GM12872 (cell line): ENCODE measurements at regions not wholly inside any gene's neighbourhood (a gene's known extent, or its start where the extent isn't known, plus 50 kb on each side); places are given as distances from the start of the nearest gene placed in this dataset.

Source experiments
- TF ChIP-seq, protein P1 (sequence below): IDR thresholded peaks from 3 replicates; pipeline ENCODE4 v1.5.1; 2011; ENCODE audit warnings: low read depth, mild to moderate bottlenecking, low read length, moderate library complexity; ENCODE audit not compliant: insufficient read depth

- TF ChIP-seq, protein P1, sequence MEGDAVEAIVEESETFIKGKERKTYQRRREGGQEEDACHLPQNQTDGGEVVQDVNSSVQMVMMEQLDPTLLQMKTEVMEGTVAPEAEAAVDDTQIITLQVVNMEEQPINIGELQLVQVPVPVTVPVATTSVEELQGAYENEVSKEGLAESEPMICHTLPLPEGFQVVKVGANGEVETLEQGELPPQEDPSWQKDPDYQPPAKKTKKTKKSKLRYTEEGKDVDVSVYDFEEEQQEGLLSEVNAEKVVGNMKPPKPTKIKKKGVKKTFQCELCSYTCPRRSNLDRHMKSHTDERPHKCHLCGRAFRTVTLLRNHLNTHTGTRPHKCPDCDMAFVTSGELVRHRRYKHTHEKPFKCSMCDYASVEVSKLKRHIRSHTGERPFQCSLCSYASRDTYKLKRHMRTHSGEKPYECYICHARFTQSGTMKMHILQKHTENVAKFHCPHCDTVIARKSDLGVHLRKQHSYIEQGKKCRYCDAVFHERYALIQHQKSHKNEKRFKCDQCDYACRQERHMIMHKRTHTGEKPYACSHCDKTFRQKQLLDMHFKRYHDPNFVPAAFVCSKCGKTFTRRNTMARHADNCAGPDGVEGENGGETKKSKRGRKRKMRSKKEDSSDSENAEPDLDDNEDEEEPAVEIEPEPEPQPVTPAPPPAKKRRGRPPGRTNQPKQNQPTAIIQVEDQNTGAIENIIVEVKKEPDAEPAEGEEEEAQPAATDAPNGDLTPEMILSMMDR, result no peak
Measured at GRCh38 chr1:217363319-217363718, 267.6 kb downstream of the GPATCH2 start.

DNA sequence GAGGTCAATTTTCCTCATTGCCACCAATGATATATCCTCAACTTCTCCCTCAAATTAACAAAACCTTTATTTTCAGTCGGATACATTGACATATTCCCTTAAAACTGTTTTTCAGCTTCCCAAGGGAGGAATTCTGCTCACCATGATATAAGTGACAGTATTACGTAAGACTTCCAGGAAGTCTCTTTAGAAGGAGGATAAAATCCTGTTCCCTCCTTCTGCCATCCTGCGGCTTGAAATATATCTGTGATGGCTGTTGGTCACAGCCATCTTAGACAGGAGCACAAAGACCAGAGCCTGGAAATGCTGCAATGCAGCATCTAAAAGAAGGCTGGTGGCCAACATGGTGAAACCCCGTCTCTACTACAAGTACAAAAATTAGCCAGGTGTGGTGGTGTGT, 270.4 kb downstream of the GPATCH2 start:
- TF ChIP-seq, protein P1, result no peak

- TF ChIP-seq, protein P1, result no peak
Measured at GRCh38 chr1:217354895-217355294, 276.0 kb downstream of the GPATCH2 start.

DNA sequence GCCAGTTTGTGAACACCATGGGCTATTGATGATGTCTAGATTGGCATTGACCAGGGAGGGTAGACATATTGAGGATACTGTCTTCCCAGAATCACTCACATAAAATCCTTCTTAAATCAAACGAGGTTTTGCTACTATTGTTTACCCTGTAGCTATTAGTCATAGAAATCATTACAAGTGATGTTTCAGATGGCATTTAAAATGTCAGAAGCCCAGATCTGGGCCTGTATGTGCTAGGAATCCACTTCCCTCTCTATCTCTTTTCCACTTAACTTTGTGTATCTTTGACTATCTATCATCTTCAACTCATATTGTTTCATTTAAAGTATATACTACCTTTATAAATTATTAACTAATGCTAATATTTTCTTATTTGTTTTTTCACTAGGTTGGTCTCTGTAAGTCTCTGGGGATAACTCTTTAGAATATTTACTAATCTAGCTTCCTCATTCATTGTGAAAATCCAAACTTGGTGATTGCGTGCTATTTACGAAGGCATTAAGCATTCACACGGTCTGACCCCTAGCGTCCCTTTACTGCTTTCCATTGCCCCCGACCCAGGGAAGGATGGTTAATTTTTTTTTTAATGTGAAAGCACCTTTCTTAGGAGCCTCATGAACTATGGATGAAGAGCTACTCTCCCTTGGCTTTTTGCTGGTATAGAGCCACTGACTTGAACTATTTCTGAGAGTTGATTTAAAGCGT, 281.8 kb downstream of the GPATCH2 start:
- TF ChIP-seq, protein P1, result no peak

- TF ChIP-seq, protein P1, result no peak
Measured at GRCh38 chr1:217344712-217345111, 286.2 kb downstream of the GPATCH2 start.

DNA sequence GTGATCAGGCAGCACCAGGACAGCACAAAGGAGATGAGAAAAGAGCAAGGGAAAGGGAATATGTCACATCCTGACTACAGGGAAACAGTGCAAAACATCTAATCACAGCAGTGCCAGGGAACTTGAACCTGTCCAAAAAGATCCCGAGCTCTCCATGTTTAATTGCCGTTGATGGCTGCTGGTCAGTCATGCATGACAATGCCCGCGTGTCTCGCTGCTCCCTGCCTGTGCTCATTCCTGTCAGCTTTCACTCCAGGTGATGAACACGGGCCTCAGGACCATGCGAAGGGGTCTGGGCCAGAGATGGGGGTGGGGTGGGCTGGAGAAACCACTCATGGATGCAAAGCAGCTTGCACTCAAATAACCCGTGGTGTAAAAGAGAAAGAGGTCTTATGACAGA, 287.0 kb downstream of the GPATCH2 start:
- TF ChIP-seq, protein P1, result no peak

GRCh38 chr1:217342105-217342504, 288.8 kb downstream of the GPATCH2 start:
- TF ChIP-seq, protein P1, result no peak
